Spleen (tissue), 11 donors: ENCODE measurements at regions not wholly inside any gene's neighbourhood (a gene's known extent, or its start where the extent isn't known, plus 50 kb on each side); places are given as distances from the start of the nearest gene placed in this dataset.

Source experiments
- DNase-seq: peaks from one replicate; pipeline ENCODE4 v3.0.0-alpha.2; 2020
- H3K27ac ChIP-seq, 8 donors: fragments of 200-600 bp; sonication (generic) in 7 of 8; 1 replicate in 4 of 8; 2 replicates in 4 of 8; pipeline versions ENCODE4 v1.5.0 to v1.8.0; 2016 to 2021; ENCODE audit warnings: inconsistent platforms in 4 of 8, mild to moderate bottlenecking in 4 of 8, moderate library complexity in 1 of 8
- H3K27me3 ChIP-seq, 7 donors: fragments of 200-600 bp; sonication (generic) in 6 of 7; replicated peaks in 1 of 7; 1 replicate in 4 of 7; 2 replicates in 3 of 7; pipeline versions ENCODE4 v1.5.0 to v1.8.0; 2016 to 2021; ENCODE audit warnings: inconsistent platforms in 3 of 7, mild to moderate bottlenecking in 1 of 7
- H3K36me3 ChIP-seq, 6 donors: fragments of 200-600 bp; sonication (generic) in 5 of 6; 1 replicate in 4 of 6; 2 replicates in 2 of 6; pipeline versions ENCODE4 v1.5.0 to v1.8.0; 2016 to 2021; ENCODE audit warnings: inconsistent platforms in 2 of 6
- H3K4me1 ChIP-seq, 6 donors: fragments of 200-600 bp; sonication (generic) in 5 of 6; 1 replicate in 3 of 6; 2 replicates in 3 of 6; pipeline versions ENCODE4 v1.5.0 to v1.8.0; 2016 to 2021; ENCODE audit warnings: inconsistent platforms in 3 of 6
- H3K4me3 ChIP-seq, 8 donors: fragments of 200-600 bp; sonication (generic) in 7 of 8; 1 replicate in 4 of 8; 2 replicates in 4 of 8; pipeline versions ENCODE4 v1.5.0 to v1.8.0; 2016 to 2021; ENCODE audit warnings: inconsistent platforms in 4 of 8, mild to moderate bottlenecking in 4 of 8, moderate library complexity in 2 of 8
- H3K9me3 ChIP-seq, 8 donors: fragments of 200-600 bp; sonication (generic) in 7 of 8; 1 replicate in 4 of 8; 2 replicates in 4 of 8; pipeline versions ENCODE4 v1.5.0 to v1.8.0; 2016 to 2021; ENCODE audit warnings: inconsistent platforms in 4 of 8
- CTCF ChIP-seq, 11 experiments: fragments of 200-600 bp in 7 of 11; fragments of 450-650 bp in 4 of 11; sonication (generic) in 4 of 11; IDR thresholded peaks in 8 of 11; conservative IDR thresholded peaks in 3 of 11; 1 replicate in 7 of 11; 2 replicates in 4 of 11; pipeline versions ENCODE4 v1.4.0 to v1.8.0; 2016 to 2021; ENCODE audit warnings: antibody characterized with exemption in 11 of 11, inconsistent platforms in 4 of 11, mild to moderate bottlenecking in 1 of 11
- POLR2A ChIP-seq, 3 donors: fragments of 450-650 bp; IDR thresholded peaks; one replicate each; pipeline ENCODE4 v1.5.1; 2017; ENCODE audit warnings: antibody characterized with exemption in 3 of 3, mild to moderate bottlenecking in 1 of 3
- POLR2AphosphoS5 ChIP-seq, 3 donors: sonication (generic); formaldehyde crosslinking; IDR thresholded peaks; one replicate each; pipeline ENCODE4 v1.5.1; 2017; ENCODE audit warnings: antibody characterized with exemption in 3 of 3
- WGBS, 5 donors: extraction: QIAGEN DNeasy Blood & Tissue Kit in 3 of 5; methylation state at CpG; one replicate each; pipeline versions ENCODE4 v1.1.5 to v1.1.7; 2013 to 2018; 5-methylcytosine and 5-hydroxymethylcytosine counted together
- intact Hi-C: fragments of 100-400 bp; cut with DNase I; formaldehyde crosslinking; loops from one replicate; pipeline ENCODE4 v1.15.0; 2023; ENCODE audit warnings: low total_unique reads
- donor health status: healthy with polysubstance abuse.
- donor health status: DM: no; HTN: no; CAD: no; lungs with moderate emphysema.
- donor health status: DM: no; HTN: no; CAD: no.
- donor health status: Bipolar disorder and iron deficiency.
- donor health status: healthy.
- donor health status: DM: no; HTN: no; CAD: no.
- donor health status: DM: yes; HTN: yes; CAD: no.

GRCh38 chr10:78539247-78539766 lies 505.6 kb downstream of the RPS24 start:
- peaks cover 0 to 6% (median 0%) of the 10 kb centered on the region in 7 donors for H3K27me3 ChIP-seq
- no peak overlapping the region for H3K27ac ChIP-seq
- WGBS, 5 donors, result 66 to 79% (median 71%) methylated on average over 7 of the region's 7 CpGs
- H3K4me1 ChIP-seq, result peaks cover 0 to 34% (median 5%) of the 10 kb centered on the region in 6 donors
- H3K9me3 ChIP-seq, result peaks cover 0 to 5% (median 0%) of the 10 kb centered on the region in 8 donors
- H3K4me3 ChIP-seq, result no peak overlapping the region
- H3K36me3 ChIP-seq, result no peaks in the 10 kb centered on the region
- TF ChIP-seq CTCF (IDR thresholded peaks at IDR 0.05 in 8 of 11, conservative IDR thresholded peaks at IDR 0.05 in 3 of 11) (no peak), POLR2AphosphoS5 (IDR thresholded peaks at IDR 0.05) (no peak)
- DNase-seq, result no peak
- intact Hi-C loops, result no loop called here

DNA sequence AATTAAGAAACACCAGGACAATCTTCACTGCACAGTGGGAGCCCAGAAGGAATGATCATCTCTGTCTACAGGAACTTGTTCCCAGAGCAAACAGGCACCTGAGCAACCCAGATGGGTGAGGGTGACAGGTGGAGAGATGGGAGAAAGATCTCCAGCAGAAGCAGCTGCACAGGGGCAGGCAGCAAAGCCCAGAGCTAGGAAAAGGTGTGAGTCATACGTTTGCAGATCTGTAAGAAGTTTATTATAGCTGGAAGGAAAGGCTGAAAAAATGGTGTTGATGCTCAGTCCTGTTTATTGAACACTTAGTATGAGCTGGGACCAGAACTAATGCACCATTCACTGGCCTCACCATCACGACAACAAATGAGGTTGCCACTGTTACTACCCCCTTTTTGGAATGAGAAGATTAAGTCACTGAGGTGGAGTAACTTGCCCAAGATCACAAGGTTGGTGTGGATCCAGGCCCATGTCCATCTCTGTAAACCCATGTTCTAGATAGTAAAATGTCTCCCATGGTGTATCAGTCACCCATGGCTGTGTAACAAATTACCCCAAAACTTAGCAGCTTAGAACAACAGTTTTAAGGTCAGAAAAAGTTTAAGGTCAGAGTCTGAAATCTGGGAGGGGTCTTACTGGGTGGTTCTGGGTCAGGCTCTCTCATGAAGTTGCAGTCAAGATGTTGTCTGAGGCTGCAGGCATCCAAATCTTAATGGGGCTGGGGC lies 506.9 kb downstream of the RPS24 start:
- 77 to 88% (median 81%) methylated on average over 2 of the region's 2 CpGs for WGBS, 5 donors
- TF ChIP-seq POLR2A (IDR thresholded peaks at IDR 0.05) (no peak), POLR2AphosphoS5 (IDR thresholded peaks at IDR 0.05) (no peak), CTCF (IDR thresholded peaks at IDR 0.05 in 8 of 11, conservative IDR thresholded peaks at IDR 0.05 in 3 of 11) (no peak)
- no peaks in the 10 kb centered on the region for H3K36me3 ChIP-seq
- H3K4me3 ChIP-seq, result no peak overlapping the region
- intact Hi-C loops, result no loop called here
- peaks cover 0 to 5% (median 0%) of the 10 kb centered on the region in 8 donors for H3K9me3 ChIP-seq
- H3K4me1 ChIP-seq, result peaks cover 0 to 34% (median 5%) of the 10 kb centered on the region in 6 donors
- peaks cover 0 to 6% (median 0%) of the 10 kb centered on the region in 7 donors for H3K27me3 ChIP-seq
- H3K27ac ChIP-seq, result peak overlapping the region in 3 of 8 donors; percentile 57 to 69 (median 65)
- no peak for DNase-seq

GRCh38 chr10:78541481-78542140 lies 507.9 kb downstream of the RPS24 start:
- peaks cover 0 to 6% (median 0%) of the 10 kb centered on the region in 7 donors for H3K27me3 ChIP-seq
- H3K4me1 ChIP-seq, result peaks cover 0 to 34% (median 5%) of the 10 kb centered on the region in 6 donors
- no peaks in the 10 kb centered on the region for H3K36me3 ChIP-seq
- peak in 1 of 3 donors; percentile 25 for TF ChIP-seq POLR2AphosphoS5 (IDR thresholded peaks at IDR 0.05)
- TF ChIP-seq CTCF (IDR thresholded peaks at IDR 0.05 in 8 of 11, conservative IDR thresholded peaks at IDR 0.05 in 3 of 11), result no peak
- TF ChIP-seq POLR2A (IDR thresholded peaks at IDR 0.05), result no peak
- no peak overlapping the region for H3K4me3 ChIP-seq
- no peak for DNase-seq
- WGBS, 5 donors, result 32 to 55% (median 45%) methylated on average over 4 of the region's 4 CpGs
- H3K9me3 ChIP-seq, result peaks cover 0 to 5% (median 0%) of the 10 kb centered on the region in 8 donors
- H3K27ac ChIP-seq, result peak overlapping the region in 6 of 8 donors; percentile 38 to 69 (median 59)
- intact Hi-C loops, result no loop called here

DNA sequence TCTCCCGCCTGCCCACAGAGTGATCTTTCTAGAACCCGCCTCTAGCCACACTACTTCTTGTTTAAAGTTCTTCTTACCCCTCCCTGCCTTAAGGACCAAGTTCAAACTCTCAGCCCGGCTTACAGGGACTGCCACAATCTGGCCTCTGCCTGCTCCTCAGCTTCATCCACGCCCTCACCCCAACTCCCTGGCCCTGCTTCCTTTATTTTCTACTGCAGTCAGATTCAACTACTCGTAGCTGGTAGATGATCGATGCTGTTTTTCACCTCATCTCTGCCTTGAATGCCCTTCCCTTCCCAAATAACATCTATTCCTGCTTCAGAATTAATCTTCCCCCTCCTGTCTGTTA lies 508.5 kb downstream of the RPS24 start:
- 74 to 83% (median 81%) methylated on average over 6 of the region's 6 CpGs for WGBS, 5 donors
- peaks cover 0 to 10% (median 0%) of the 10 kb centered on the region in 7 donors for H3K27me3 ChIP-seq
- TF ChIP-seq POLR2AphosphoS5 (IDR thresholded peaks at IDR 0.05), result no peak
- TF ChIP-seq POLR2A (IDR thresholded peaks at IDR 0.05), result no peak
- TF ChIP-seq CTCF (IDR thresholded peaks at IDR 0.05 in 8 of 11, conservative IDR thresholded peaks at IDR 0.05 in 3 of 11), result no peak
- no peak overlapping the region for H3K4me3 ChIP-seq
- H3K27ac ChIP-seq, result peak overlapping the region in 6 of 8 donors; percentile 38 to 69 (median 59)
- peaks cover 0 to 5% (median 0%) of the 10 kb centered on the region in 8 donors for H3K9me3 ChIP-seq
- intact Hi-C loops, result no loop called here
- DNase-seq, result no peak
- peaks cover 0 to 34% (median 5%) of the 10 kb centered on the region in 6 donors for H3K4me1 ChIP-seq
- no peaks in the 10 kb centered on the region for H3K36me3 ChIP-seq
